ENCODE measurements at regions not wholly inside any gene's neighbourhood (a gene's known extent, or its start where the extent isn't known, plus 50 kb on each side); places are given as distances from the start of the nearest gene placed in this dataset.

- no peak for TF ChIP-seq TAF1 (conservative IDR thresholded peaks at IDR 0.05)
- no peak for TF ChIP-seq JUND (IDR thresholded peaks at IDR 0.05)
- TF ChIP-seq CTCF (IDR thresholded peaks at IDR 0.05; ENCODE audit: low read depth, low read length, missing input control), result no peak
- TF ChIP-seq RXRA (IDR thresholded peaks at IDR 0.05), result no peak
- no peak for TF ChIP-seq GABPA (IDR thresholded peaks at IDR 0.05 in 1 of 2, conservative IDR thresholded peaks at IDR 0.05 in 1 of 2)
- TF ChIP-seq REST (IDR thresholded peaks at IDR 0.05), result no peak
- no peak for TF ChIP-seq FOXA1 (IDR thresholded peaks at IDR 0.05)
- no peak for TF ChIP-seq MAX (IDR thresholded peaks at IDR 0.05)
- no peak for TF ChIP-seq HNF4G (IDR thresholded peaks at IDR 0.05)
- TF ChIP-seq ATF3 (IDR thresholded peaks at IDR 0.05), result no peak
- no peak for TF ChIP-seq YY1 (IDR thresholded peaks at IDR 0.05)
- no peak for TF ChIP-seq SP1 (IDR thresholded peaks at IDR 0.05)
- TF ChIP-seq RAD21 (IDR thresholded peaks at IDR 0.05), result no peak
These were observed 1225.9 kb upstream of the CNTN5 start for GRCh38 chr11:97794876-97795275.
